K562 (cell line): ENCODE measurements at regions not wholly inside any gene's neighbourhood (a gene's known extent, or its start where the extent isn't known, plus 50 kb on each side); places are given as distances from the start of the nearest gene placed in this dataset.

Source experiments
- ARID1B ChIP-seq: fragments of 450-650 bp; IDR thresholded peaks from 2 replicates; pipeline ENCODE4 v1.6.1; 2016; ENCODE audit warnings: antibody characterized with exemption, mild to moderate bottlenecking, inconsistent platforms
- CREB1 ChIP-seq, 2 experiments: sonication (generic) in 1 of 2; formaldehyde crosslinking in 1 of 2; IDR thresholded peaks; 2 replicates each; pipeline versions ENCODE4 v1.6.1 to v1.8.0; 2012 to 2022; ENCODE audit warnings: inconsistent platforms in 1 of 2, mild to moderate bottlenecking in 1 of 2, missing genetic modification reagents in 1 of 2, moderate library complexity in 1 of 2
- E2F3 ChIP-seq: fragments of 250-450 bp; sonication (Bioruptor Pico); IDR thresholded peaks from 2 replicates; pipeline ENCODE4 v1.4.0; 2020; ENCODE audit warnings: mild to moderate bottlenecking
- HDAC1 ChIP-seq, 2 experiments: fragments of 450-650 bp; IDR thresholded peaks; 2 replicates each; pipeline ENCODE4 v1.6.1; 2016 to 2017; ENCODE audit warnings: inconsistent platforms in 1 of 2, mild to moderate bottlenecking in 1 of 2, moderate library complexity in 1 of 2
- HMG20B ChIP-seq: fragments of 250-450 bp; sonication (Bioruptor Pico); IDR thresholded peaks from 2 replicates; pipeline ENCODE4 v1.5.0; 2021; ENCODE audit warnings: mild to moderate bottlenecking
- HNRNPLL ChIP-seq: fragments of 200-400 bp; formaldehyde crosslinking; IDR thresholded peaks from 2 replicates; pipeline ENCODE4 v1.6.1; 2017; ENCODE audit warnings: low read length, low read depth, mild to moderate bottlenecking; ENCODE audit not compliant: poor library complexity, severe bottlenecking
- KDM1A ChIP-seq, 2 experiments: fragments of 450-650 bp; IDR thresholded peaks; 2 replicates each; pipeline ENCODE4 v1.6.1; 2016; ENCODE audit warnings: mild to moderate bottlenecking in 2 of 2
- MTA2 ChIP-seq: fragments of 450-650 bp; IDR thresholded peaks from 2 replicates; pipeline ENCODE4 v1.6.1; 2016; ENCODE audit warnings: low read depth
- NR1H2 ChIP-seq: sonication (generic); formaldehyde crosslinking; IDR thresholded peaks from 2 replicates; pipeline ENCODE4 v1.4.0; 2020; ENCODE audit warnings: mild to moderate bottlenecking, missing genetic modification reagents
- POLR2G ChIP-seq: fragments of 200-400 bp; formaldehyde crosslinking; IDR thresholded peaks from 2 replicates; pipeline ENCODE4 v1.6.1; 2017; ENCODE audit warnings: low read depth, mild to moderate bottlenecking, antibody characterized with exemption, low read length, moderate library complexity
- TAF7 ChIP-seq: fragments of 450-650 bp; IDR thresholded peaks from 2 replicates; pipeline ENCODE4 v1.6.1; 2016; ENCODE audit warnings: missing genetic modification characterization, missing compliant biosample characterization
- ZNF3 ChIP-seq: fragments of 250-450 bp; sonication (Bioruptor Pico); IDR thresholded peaks from 2 replicates; pipeline ENCODE4 v1.5.0; 2021; ENCODE audit warnings: mild to moderate bottlenecking, moderate library complexity
- TF ChIP-seq, protein P1 (sequence below): fragments of 250-450 bp; sonication (Bioruptor Pico); IDR thresholded peaks from 2 replicates; pipeline ENCODE4 v1.5.0; 2021
- TF ChIP-seq, protein P2 (sequence below): sonication (generic); formaldehyde crosslinking; IDR thresholded peaks from 2 replicates; pipeline ENCODE4 v1.8.0; 2022; ENCODE audit warnings: missing genetic modification reagents, mild to moderate bottlenecking, borderline replicate concordance
- TF ChIP-seq, protein P3 (sequence below): fragments of 250-450 bp; sonication (Bioruptor Pico); IDR thresholded peaks from 2 replicates; pipeline ENCODE4 v1.8.0; 2022; ENCODE audit warnings: inconsistent platforms, mild to moderate bottlenecking, moderate library complexity, borderline replicate concordance
- TF ChIP-seq, protein P4 (sequence below): fragments of 450-650 bp; IDR thresholded peaks from 2 replicates; pipeline ENCODE4 v1.6.1; 2016
- TF ChIP-seq, protein P5 (sequence below): IDR thresholded peaks from 2 replicates; pipeline ENCODE4 v1.6.1; 2011; ENCODE audit warnings: borderline replicate concordance, low read depth, mild to moderate bottlenecking, moderate library complexity, low read length; ENCODE audit not compliant: insufficient read depth, poor library complexity, severe bottlenecking

DNA sequence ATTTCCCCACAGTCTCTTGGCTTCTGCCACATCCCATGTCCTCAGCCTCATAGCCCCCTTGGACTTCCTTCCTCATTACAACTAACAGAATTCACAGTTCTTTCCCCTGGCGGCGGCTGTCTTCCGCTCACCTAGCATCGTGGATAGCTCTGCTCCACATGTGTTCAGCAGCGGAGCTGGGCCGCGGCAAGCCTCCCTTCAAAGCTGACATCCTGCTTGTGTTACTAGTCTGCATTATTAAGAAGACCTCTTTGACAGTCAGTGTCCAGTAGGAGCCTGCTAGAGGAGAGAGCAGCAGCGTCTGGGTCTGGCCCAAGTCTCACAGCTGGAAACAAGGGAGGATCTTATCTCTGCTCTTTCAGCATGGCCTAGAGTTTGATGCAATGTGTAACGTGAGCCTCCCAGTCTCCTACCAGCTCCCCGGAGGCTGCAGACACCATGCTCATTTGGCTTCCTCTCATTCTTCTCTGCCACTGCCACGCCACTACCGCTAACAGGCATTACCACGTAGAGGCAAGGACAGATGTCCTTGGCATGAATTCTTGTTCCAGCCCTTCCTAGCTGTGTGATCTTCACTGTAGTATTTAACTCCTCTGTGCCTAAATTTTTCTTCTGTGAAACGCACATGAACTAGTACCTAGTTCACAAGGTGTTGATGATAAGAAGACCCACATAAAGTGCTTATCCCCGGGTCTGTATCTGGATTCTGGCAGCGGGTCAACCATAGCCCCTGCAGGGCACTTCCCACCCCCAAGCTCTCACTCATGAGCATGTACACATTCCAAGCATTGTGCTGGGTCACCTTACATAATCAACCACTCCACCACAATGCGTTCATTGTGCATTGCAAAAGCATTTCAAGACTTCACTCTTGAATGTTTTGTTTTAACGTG is 107.1 kb upstream of the BACH2 start (continued):
- TF ChIP-seq, protein P1, sequence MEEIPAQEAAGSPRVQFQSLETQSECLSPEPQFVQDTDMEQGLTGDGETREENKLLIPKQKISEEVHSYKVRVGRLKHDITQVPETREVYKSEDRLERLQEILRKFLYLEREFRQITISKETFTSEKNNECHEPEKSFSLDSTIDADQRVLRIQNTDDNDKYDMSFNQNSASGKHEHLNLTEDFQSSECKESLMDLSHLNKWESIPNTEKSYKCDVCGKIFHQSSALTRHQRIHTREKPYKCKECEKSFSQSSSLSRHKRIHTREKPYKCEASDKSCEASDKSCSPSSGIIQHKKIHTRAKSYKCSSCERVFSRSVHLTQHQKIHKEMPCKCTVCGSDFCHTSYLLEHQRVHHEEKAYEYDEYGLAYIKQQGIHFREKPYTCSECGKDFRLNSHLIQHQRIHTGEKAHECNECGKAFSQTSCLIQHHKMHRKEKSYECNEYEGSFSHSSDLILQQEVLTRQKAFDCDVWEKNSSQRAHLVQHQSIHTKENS (CRISPR knock-in tag), result no peak
- no peak for TF ChIP-seq HMG20B (CRISPR knock-in tag)
- TF ChIP-seq HDAC1 (IDR thresholded peaks at IDR 0.05), result peak in 1 of 2 experiments; percentile 47; a peak in 1 of 4 replicates
- peak; percentile 86 for TF ChIP-seq ARID1B
- TF ChIP-seq, protein P2, sequence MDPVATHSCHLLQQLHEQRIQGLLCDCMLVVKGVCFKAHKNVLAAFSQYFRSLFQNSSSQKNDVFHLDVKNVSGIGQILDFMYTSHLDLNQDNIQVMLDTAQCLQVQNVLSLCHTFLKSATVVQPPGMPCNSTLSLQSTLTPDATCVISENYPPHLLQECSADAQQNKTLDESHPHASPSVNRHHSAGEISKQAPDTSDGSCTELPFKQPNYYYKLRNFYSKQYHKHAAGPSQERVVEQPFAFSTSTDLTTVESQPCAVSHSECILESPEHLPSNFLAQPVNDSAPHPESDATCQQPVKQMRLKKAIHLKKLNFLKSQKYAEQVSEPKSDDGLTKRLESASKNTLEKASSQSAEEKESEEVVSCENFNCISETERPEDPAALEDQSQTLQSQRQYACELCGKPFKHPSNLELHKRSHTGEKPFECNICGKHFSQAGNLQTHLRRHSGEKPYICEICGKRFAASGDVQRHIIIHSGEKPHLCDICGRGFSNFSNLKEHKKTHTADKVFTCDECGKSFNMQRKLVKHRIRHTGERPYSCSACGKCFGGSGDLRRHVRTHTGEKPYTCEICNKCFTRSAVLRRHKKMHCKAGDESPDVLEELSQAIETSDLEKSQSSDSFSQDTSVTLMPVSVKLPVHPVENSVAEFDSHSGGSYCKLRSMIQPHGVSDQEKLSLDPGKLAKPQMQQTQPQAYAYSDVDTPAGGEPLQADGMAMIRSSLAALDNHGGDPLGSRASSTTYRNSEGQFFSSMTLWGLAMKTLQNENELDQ (CRISPR knock-in tag), result no peak
- no peak; the same call in none of the 2 replicates for TF ChIP-seq CREB1 (IDR thresholded peaks at IDR 0.05)
- TF ChIP-seq CREB1 (CRISPR knock-in tag; IDR thresholded peaks at IDR 0.05), result peak; percentile 45; the same call in 1 of the 2 replicates
- TF ChIP-seq E2F3, result no peak
- 0 out of 2 replicates have a peak, but pooled peaks have one; percentile 8 for TF ChIP-seq MTA2
- TF ChIP-seq HNRNPLL, result peak; percentile 67
- peak; percentile 36; the same call in 1 of the 2 replicates for TF ChIP-seq POLR2G
- TF ChIP-seq NR1H2 (CRISPR knock-in tag), result no peak
- TF ChIP-seq, protein P3, sequence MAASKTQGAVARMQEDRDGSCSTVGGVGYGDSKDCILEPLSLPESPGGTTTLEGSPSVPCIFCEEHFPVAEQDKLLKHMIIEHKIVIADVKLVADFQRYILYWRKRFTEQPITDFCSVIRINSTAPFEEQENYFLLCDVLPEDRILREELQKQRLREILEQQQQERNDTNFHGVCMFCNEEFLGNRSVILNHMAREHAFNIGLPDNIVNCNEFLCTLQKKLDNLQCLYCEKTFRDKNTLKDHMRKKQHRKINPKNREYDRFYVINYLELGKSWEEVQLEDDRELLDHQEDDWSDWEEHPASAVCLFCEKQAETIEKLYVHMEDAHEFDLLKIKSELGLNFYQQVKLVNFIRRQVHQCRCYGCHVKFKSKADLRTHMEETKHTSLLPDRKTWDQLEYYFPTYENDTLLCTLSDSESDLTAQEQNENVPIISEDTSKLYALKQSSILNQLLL (CRISPR knock-in tag), result no peak
- TF ChIP-seq, protein P4, sequence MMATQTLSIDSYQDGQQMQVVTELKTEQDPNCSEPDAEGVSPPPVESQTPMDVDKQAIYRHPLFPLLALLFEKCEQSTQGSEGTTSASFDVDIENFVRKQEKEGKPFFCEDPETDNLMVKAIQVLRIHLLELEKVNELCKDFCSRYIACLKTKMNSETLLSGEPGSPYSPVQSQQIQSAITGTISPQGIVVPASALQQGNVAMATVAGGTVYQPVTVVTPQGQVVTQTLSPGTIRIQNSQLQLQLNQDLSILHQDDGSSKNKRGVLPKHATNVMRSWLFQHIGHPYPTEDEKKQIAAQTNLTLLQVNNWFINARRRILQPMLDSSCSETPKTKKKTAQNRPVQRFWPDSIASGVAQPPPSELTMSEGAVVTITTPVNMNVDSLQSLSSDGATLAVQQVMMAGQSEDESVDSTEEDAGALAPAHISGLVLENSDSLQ, result peak; percentile 44; the same call in 1 of the 2 replicates
- TF ChIP-seq KDM1A (IDR thresholded peaks at IDR 0.05), result peak in 1 of 2 experiments; percentile 35; a peak in 2 of 4 replicates
- TF ChIP-seq ZNF3 (CRISPR knock-in tag), result no peak
- no peak for TF ChIP-seq TAF7 (tag)
- TF ChIP-seq, protein P5, sequence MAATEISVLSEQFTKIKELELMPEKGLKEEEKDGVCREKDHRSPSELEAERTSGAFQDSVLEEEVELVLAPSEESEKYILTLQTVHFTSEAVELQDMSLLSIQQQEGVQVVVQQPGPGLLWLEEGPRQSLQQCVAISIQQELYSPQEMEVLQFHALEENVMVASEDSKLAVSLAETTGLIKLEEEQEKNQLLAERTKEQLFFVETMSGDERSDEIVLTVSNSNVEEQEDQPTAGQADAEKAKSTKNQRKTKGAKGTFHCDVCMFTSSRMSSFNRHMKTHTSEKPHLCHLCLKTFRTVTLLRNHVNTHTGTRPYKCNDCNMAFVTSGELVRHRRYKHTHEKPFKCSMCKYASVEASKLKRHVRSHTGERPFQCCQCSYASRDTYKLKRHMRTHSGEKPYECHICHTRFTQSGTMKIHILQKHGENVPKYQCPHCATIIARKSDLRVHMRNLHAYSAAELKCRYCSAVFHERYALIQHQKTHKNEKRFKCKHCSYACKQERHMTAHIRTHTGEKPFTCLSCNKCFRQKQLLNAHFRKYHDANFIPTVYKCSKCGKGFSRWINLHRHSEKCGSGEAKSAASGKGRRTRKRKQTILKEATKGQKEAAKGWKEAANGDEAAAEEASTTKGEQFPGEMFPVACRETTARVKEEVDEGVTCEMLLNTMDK, result no peak
